Erythroblast (primary cell): ENCODE measurements at regions not wholly inside any gene's neighbourhood (a gene's known extent, or its start where the extent isn't known, plus 50 kb on each side); places are given as distances from the start of the nearest gene placed in this dataset.

Experiments
- GATA1 ChIP-seq: IDR thresholded peaks from 2 replicates; pipeline ENCODE4 v1.6.1; 2011; ENCODE audit warnings: low read depth, mild to moderate bottlenecking, control low read depth, low read length, moderate library complexity
- POLR2A ChIP-seq: IDR thresholded peaks from 2 replicates; pipeline ENCODE4 v1.6.1; 2011; ENCODE audit warnings: mild to moderate bottlenecking, low read length

- no peak for TF ChIP-seq POLR2A
- no peak for TF ChIP-seq GATA1
These were observed 524.2 kb upstream of the CHAC2 start for GRCh38 chr2:53243430-53243829.
